DMS53 treated with DMSO at 0.1 percent for 48 hours (cell line): ENCODE measurements at regions not wholly inside any gene's neighbourhood (a gene's known extent, or its start where the extent isn't known, plus 50 kb on each side); places are given as distances from the start of the nearest gene placed in this dataset.
A peak's percentile ranks its signal among the peaks of the same experiment; 100 is the strongest.

Experiments
- DNase-seq: peaks from one replicate; lab custom pipeline; 2025; ENCODE audit not compliant: unreplicated experiment; lab: John Stamatoyannopoulos, UW

GRCh38 chr1:75079538-75080290 lies 54.5 kb upstream of the LHX8 start:
- peak; percentile 86 for DNase-seq

GRCh38 chr1:75083223-75083622 lies 51.0 kb upstream of the LHX8 start:
- no peak for DNase-seq

DNA sequence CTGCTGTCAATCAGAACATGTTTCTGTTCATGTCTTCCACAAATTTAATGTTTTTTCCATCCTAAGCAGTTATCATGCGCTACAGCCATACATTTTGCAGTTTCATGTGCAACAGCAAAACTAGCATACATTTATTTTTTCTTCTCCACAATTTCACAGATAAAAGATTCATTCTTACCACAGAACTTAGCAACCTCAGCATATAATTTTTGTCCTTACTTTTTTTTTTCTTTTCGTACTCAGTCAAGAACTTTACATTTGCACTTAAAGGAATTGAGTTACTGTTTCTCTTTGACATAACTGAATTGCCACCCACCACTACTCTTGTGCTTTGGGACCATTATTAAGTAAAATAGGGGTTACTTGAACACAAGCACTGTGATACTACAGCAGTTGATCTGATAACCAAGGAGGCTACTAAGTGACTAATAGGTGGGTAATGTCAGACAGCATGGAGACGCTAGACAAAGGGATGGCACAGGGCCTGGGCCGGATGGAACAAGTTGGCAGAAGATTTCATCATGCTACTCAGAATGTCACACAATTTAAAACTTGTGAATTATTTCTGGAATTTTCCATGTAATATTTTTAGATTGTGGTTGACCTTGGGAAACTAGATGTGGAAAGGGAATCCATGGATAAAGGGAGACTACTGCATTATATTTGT lies 50.2 kb upstream of the LHX8 start:
- DNase-seq = no peak
